ENCODE measurements at regions not wholly inside any gene's neighbourhood (a gene's known extent, or its start where the extent isn't known, plus 50 kb on each side); places are given as distances from the start of the nearest gene placed in this dataset.

- TF ChIP-seq CTCF (IDR thresholded peaks at IDR 0.05) (no peak), POLR2A (IDR thresholded peaks at IDR 0.05) (no peak)
Measured at GRCh38 chr1:5460974-5461373, 531.3 kb downstream of the NPHP4 start.

Measured in heart left ventricle (tissue), 13 donors.